HG03432 (cell line): ENCODE measurements at regions not wholly inside any gene's neighbourhood (a gene's known extent, or its start where the extent isn't known, plus 50 kb on each side); places are given as distances from the start of the nearest gene placed in this dataset.
A peak's percentile ranks its signal among the peaks of the same experiment; 100 is the strongest.
"Not testable (repeated sequence)": the region's sequence is repeated elsewhere in the genome, so short reads cannot be mapped to it uniquely, and the experiment has no call there.

ENCODE experiments used
- ATAC-seq: cut with Tn5 transposase; IDR thresholded peaks from one replicate; pipeline ENCODE4 v1.9.1; 2021; ENCODE audit warnings: mild to moderate bottlenecking, moderate library complexity; ENCODE audit not compliant: unreplicated experiment

DNA sequence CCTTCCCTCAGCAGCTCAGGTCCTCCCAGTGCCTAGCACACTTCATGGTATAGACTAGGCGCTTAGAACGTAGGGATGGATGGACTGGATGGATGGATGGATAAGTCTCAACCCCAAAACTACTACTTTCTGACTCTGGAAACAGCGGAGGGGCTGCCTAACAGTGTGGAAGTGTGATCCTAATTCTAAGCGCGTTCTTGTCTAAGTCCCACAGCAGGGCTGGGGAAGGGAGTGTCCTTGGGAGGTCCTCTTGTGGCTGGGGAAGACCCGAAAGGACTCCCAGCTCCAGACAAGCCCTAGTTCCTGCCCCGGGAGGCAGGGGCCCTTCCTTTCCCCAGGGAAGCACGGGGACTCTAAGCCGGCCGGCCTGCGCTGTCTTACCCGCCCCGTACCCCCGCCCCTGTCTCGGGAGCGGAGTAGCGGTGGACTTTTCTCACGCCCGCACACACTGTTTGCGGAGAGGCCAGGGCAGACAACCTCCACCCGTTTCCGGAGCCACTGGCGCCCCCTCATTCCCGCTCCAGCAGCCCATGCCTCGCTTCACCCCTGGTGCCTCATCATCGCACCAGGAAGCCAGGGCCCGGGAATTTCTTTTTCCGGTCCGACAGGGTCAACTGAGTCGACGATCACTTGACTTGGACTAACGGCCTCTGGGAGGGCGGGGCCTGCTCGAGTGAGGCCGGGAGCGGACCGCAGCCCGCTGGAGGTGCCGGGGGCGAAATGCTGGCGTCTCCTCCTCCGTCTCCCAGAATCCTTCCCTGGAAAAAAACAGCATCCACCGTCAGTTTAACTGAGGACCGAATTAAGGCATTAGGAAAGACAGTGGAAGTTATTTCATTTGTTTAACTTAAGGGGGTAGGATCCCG lies 133.3 kb downstream of the TBC1D2B start:
- ATAC-seq, result peak; percentile 80

DNA sequence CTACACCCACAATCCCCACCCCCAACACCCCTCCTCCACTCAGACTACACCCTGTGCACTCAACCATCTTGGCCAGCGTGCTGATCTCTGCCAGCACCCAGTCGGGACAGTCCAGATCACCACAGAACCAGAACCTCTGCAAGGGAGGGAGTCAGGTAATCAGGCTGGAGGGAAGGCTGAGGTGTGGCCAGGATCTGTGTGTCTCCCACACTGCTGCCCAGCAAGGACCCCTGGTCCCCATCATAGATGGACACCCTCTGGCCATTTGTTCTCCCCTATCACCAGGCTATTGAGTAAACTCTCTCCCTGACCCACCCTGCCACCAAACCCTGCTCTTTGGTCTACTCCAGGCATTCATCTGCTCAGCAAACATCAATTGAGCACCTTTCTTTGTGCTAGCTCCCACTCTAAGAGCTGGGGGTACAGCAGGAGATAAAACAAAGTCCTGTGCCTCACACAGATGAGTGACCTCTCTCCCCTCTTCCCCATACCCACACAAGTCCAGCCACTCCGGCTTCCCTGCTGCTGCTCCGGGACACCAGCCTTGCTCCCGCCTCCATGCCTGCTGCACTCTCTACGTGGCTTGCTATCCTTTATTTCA lies 134.8 kb downstream of the TBC1D2B start:
- ATAC-seq, result no peak

- not testable (repeated sequence) for ATAC-seq
These were observed 136.3 kb downstream of the TBC1D2B start for GRCh38 chr15:77941090-77941827.

- no peak for ATAC-seq
These were observed 137.0 kb downstream of the TBC1D2B start for GRCh38 chr15:77940381-77940947.

- no peak for ATAC-seq
These were observed 137.7 kb downstream of the TBC1D2B start for GRCh38 chr15:77939851-77940250.

DNA sequence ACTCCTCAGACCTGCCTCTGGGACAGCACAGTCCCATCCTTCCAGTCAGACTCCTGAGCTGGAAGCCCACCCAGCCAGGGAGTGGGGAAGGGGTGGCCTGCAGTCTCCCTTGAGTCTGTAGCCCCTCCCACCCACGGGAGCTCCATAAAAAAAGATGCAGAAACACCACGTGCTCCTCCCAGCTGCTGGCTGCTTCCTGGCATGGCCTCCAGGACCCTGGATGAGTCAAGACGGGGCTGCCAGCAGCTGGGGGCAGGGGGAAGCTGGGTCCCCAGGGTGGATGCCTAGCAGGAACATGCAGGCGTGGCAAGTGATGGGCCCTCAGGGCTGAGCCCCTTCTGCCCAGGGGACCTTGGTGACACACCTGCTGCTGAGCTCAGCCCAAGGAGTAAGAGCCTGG lies 138.5 kb downstream of the TBC1D2B start:
- not testable (repeated sequence) for ATAC-seq

- ATAC-seq, result not testable (repeated sequence)
These were observed 139.0 kb downstream of the TBC1D2B start for GRCh38 chr15:77938546-77938945.

- ATAC-seq, result not testable (repeated sequence)
These were observed 140.9 kb downstream of the TBC1D2B start for GRCh38 chr15:77936567-77936966.

DNA sequence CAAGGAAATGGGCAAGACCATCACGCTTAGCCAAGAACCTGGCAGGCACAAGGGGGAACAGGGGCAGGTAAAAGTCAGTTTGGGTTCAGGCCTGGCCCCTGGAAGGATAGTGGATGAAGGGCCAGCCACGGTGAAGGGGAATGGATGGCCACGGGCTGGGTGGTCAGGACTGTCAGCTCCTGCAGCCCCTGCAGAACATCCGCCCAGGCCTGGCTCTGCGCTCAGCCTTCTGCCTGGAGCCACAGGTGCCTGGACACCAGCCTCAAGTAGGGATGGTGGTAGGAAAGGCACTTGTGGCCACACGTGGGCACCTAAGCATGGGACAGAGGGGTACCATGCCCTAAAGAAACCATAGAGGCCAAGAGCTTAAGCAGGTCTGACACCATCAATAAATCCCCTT lies 143.0 kb downstream of the TBC1D2B start:
- not testable (repeated sequence) for ATAC-seq

- ATAC-seq, result not testable (repeated sequence)
These were observed 146.6 kb downstream of the TBC1D2B start for GRCh38 chr15:77930907-77931306.

DNA sequence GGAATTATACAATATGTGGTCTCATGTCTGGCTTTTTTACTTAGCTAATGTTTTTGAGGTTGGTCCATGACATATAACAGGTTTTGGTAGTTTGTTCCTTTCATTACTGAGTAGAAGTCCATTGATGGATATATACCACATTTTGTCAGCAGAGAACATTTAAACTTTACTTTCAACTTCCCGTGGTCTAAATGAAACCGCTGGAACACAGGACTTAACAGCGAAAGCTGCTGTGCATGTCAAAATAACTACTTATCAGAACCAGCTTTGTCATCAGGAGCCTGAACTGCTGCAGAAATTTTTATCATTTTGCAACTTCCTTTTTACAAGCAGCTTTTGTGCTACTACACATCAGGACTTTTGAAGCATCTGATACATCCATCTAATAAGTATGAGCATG lies 147.0 kb downstream of the TBC1D2B start:
- not testable (repeated sequence) for ATAC-seq

DNA sequence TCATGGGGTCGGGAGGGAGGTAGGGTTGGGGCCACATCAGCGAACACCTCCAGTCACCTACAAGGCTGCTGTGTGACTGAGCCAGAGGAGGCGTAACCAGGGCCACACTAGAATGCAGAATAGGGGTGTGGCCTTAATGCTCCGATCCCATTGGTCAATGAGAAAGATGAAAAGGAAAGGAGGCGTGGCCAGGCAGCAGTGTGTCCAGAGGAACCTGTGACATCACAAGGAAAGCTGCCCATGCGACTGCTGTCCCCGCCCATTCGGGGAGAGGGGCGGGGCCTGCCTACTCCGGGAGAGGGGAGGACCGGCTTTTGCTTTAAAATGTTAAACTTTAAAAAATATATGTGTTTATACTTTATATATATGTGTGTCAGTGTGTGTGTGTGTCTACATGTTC lies 150.7 kb downstream of the TBC1D2B start:
- ATAC-seq, result not testable (repeated sequence)

GRCh38 chr15:77926296-77926695 lies 151.2 kb downstream of the TBC1D2B start:
- not testable (repeated sequence) for ATAC-seq

DNA sequence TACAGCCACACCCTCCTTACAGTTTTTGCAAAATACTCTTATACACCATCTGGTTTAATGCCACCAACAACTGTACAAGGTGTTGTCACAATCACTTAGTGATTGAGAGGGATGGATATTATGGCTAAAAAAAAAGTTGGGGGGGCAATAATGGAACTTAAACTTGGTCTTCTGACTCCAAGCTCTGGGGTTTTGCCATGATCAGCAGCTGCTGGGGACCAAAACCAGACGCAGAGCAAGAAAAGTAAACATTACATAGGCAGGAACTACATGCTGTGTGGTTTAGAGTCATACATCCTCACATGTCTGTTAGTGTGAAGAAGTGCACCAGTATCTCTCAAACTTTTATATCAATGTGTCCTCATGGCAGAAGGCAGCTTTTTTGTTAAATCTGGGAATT lies 152.4 kb downstream of the TBC1D2B start:
- ATAC-seq, result not testable (repeated sequence)

- ATAC-seq, result no peak
These were observed 155.8 kb downstream of the TBC1D2B start for GRCh38 chr15:77921664-77922063.

DNA sequence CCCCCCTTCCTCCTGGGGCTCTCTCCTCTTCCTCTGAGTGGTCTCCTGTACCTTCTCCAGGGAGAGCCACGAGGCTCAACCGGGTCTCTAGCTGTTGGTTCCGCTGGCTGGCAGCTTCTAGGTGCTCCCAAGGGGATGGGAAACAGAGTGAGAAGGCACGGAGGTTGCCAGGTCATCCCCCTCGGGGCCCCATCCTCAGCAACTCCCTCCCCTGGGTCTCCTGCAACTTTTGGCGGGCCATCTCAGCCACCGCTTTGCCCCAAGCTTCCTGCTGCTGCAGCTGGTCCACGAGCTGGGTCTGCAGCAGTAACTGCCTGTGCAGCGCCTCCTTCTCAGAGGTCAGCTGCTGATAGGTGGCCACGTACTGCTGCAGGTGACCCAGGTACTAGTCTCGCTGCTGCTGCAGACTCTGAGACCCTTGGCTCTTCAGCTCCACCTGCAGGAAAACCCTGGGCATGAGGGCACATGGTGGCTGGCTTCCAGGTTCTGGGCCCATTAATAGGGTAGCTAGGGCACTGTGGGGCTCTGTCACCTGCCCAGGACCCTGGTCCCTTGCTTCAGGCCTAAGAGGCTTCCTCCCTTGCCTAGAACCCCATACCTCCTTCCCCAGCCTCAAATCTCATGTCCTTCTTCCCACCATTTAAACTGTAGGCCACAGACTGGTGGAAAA lies 160.4 kb downstream of the TBC1D2B start:
- not testable (repeated sequence) for ATAC-seq

DNA sequence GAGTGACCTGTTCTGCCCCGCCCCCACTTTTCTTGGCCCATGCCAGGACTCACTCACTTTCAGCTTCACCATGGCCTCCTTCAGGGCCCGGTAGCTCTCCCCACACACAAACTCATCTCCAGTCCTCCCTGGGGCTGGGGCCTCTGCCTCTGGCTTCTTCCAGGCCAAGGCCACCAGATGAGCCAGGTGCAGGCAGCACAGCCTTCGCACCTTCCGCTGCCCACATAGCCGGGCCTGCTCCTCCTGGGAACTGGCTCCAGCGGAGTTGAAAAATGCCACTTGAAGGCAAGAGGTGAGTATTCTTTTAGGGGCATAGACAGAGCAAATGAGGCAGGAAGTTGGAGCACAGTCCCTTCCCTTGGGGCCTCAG lies 161.6 kb downstream of the TBC1D2B start:
- not testable (repeated sequence) for ATAC-seq

DNA sequence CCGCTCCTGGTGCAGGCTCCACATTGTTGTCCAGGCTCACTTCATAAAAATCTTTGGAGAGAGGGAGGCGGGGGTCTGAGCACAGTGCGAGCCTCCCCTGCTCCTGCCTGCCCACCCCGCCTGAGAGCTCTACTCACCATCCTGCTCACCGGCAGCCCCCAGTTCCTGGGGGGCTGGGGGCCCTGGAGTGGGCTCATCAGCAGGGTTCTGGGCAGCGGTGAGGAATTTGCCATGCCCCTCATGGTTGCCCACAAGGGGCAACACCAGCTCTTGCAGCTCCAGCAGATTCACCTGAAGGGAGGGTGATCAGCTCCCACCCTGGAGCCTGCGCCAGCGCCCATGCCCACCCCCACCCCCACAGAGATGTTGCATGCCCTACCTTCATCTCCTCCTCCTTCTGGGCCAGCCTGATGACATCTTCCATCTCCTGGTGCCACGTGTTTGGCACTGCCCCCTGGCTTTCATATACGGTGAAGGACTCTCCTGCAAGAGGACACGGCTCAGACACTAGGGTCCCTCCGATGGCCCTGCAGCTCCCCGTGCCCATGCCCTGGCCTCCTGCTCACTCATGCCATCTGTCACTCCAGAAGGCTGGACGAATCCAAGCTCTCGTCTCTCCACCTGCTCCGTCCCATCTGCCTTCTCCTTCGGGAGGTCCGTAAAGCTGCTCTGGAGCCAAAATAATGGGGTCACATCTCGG lies 162.1 kb downstream of the TBC1D2B start:
- ATAC-seq, result no peak

- not testable (repeated sequence) for ATAC-seq
These were observed 163.0 kb downstream of the TBC1D2B start for GRCh38 chr15:77914531-77914930.
